H1 (cell line): ENCODE measurements at regions not wholly inside any gene's neighbourhood (a gene's known extent, or its start where the extent isn't known, plus 50 kb on each side); places are given as distances from the start of the nearest gene placed in this dataset.

ENCODE experiments used
- BCL11A ChIP-seq, 2 experiments: IDR thresholded peaks; one replicate each; pipeline ENCODE4 v1.6.1; 2011; ENCODE audit warnings: low read depth in 2 of 2, low read length in 2 of 2, mild to moderate bottlenecking in 2 of 2
- CBX8 ChIP-seq: fragments of 300-800, 300-1000 bp; sonication (generic); IDR thresholded peaks from 2 replicates; pipeline ENCODE4 v1.7.1; 2016; ENCODE audit warnings: low read depth, low read length, borderline replicate concordance
- CTBP2 ChIP-seq: IDR thresholded peaks from 2 replicates; pipeline ENCODE4 v1.7.0; 2011; ENCODE audit warnings: borderline replicate concordance, mild to moderate bottlenecking, moderate library complexity, mixed read lengths, low read length; ENCODE audit not compliant: insufficient read depth, insufficient read length
- FOSL1 ChIP-seq: IDR thresholded peaks from 2 replicates; pipeline ENCODE4 v1.6.1; 2011; ENCODE audit warnings: mild to moderate bottlenecking, low read depth, low read length, moderate library complexity; ENCODE audit not compliant: insufficient read depth
- HDAC2 ChIP-seq, 2 experiments: fragments of 300-600 bp in 1 of 2; sonication (generic) in 1 of 2; IDR thresholded peaks; 2 replicates each; pipeline ENCODE4 v1.6.1; 2011 to 2012; ENCODE audit warnings: low read depth in 2 of 2, low read length in 2 of 2, mild to moderate bottlenecking in 2 of 2, moderate library complexity in 2 of 2, borderline replicate concordance in 1 of 2, inconsistent platforms in 1 of 2
- JUND ChIP-seq: IDR thresholded peaks from 2 replicates; pipeline ENCODE4 v1.6.1; 2011; ENCODE audit warnings: mild to moderate bottlenecking, improper control_type of control experiment, low read length
- POLR2AphosphoS5 ChIP-seq: IDR thresholded peaks from 2 replicates; pipeline ENCODE4 v1.6.1; 2011; ENCODE audit warnings: low read depth, low read length
- POU5F1 ChIP-seq: IDR thresholded peaks from 2 replicates; pipeline ENCODE4 v1.6.1; 2011; ENCODE audit warnings: low read depth, mild to moderate bottlenecking, low read length, moderate library complexity
- SIX5 ChIP-seq: IDR thresholded peaks from 2 replicates; pipeline ENCODE4 v1.6.1; 2011; ENCODE audit warnings: mild to moderate bottlenecking, low read depth, low read length
- TAF7 ChIP-seq: optimal IDR thresholded peaks from 2 replicates; pipeline ENCODE3; 2011; ENCODE audit warnings: low read depth, mild to moderate bottlenecking, inconsistent platforms, low read length, moderate library complexity, borderline replicate concordance
- TBP ChIP-seq: IDR thresholded peaks from 2 replicates; pipeline ENCODE4 v1.6.1; 2011; ENCODE audit warnings: low read depth, low read length, improper control_type of control experiment
- TEAD4 ChIP-seq: IDR thresholded peaks from 2 replicates; pipeline ENCODE4 v1.6.1; 2012; ENCODE audit warnings: low read depth, low read length, inconsistent platforms, mixed read lengths
- TF ChIP-seq, protein P1 (sequence below), 3 experiments: IDR thresholded peaks; 1 replicate in 2 of 3; 2 replicates in 1 of 3; pipeline versions ENCODE4 v1.5.1 to v1.6.1; 2011; ENCODE audit warnings: low read length in 3 of 3, mild to moderate bottlenecking in 3 of 3, inconsistent platforms in 2 of 3, low read depth in 1 of 3, moderate library complexity in 1 of 3; ENCODE audit not compliant: insufficient read depth in 1 of 3; ENCODE audit errors: control extremely low read depth in 1 of 3

DNA sequence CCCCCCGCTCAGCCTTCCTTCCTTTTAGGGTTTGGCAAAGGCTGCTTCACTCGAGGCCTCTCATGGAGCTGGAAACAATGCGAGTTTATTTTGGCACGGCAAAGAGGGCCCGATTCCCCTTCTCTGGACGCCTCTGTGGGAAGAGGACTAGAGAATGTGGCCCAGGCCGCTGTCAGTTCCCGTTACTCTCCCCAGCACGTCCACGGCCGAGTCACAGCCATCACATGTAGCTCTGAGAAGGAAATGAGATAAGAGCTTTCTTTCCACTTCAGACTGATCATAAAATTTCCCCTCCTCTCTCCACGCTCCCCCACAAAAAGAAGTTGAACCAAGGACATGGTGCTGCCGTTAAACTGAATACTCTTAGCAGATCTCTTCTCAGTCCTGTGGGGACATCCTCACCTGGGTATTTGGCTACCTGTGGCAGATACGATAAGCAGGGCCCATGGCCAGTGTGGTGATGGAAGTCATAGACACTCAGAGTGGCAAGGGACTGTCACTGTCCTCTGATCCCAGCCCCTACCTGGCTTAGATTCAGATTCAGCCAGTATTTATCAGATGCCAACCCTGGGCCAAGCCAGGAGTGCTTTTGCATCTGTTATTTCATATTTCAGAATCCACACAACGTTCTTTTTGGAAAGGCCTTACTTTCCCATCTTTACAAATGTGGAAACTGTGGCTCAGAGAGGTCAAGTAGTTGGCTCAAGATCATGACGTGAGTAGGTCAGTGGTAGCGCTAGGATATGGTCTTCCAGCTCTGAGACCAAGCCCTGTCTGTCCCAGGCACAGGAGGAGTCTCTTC lies 101.2 kb downstream of the MCFD2 start (continued):
- TF ChIP-seq, protein P1, sequence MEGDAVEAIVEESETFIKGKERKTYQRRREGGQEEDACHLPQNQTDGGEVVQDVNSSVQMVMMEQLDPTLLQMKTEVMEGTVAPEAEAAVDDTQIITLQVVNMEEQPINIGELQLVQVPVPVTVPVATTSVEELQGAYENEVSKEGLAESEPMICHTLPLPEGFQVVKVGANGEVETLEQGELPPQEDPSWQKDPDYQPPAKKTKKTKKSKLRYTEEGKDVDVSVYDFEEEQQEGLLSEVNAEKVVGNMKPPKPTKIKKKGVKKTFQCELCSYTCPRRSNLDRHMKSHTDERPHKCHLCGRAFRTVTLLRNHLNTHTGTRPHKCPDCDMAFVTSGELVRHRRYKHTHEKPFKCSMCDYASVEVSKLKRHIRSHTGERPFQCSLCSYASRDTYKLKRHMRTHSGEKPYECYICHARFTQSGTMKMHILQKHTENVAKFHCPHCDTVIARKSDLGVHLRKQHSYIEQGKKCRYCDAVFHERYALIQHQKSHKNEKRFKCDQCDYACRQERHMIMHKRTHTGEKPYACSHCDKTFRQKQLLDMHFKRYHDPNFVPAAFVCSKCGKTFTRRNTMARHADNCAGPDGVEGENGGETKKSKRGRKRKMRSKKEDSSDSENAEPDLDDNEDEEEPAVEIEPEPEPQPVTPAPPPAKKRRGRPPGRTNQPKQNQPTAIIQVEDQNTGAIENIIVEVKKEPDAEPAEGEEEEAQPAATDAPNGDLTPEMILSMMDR (IDR thresholded peaks at IDR 0.05; ENCODE audit: control extremely low read depth in 1 of 3, insufficient read depth in 1 of 3, low read depth in 1 of 3, low read length in 3 of 3), result no peak
- no peak for TF ChIP-seq BCL11A (IDR thresholded peaks at IDR 0.05; ENCODE audit: low read depth in 2 of 2, low read length in 2 of 2)
- no peak for TF ChIP-seq TAF7
- no peak for TF ChIP-seq SIX5
- TF ChIP-seq JUND, result no peak
- no peak for TF ChIP-seq CBX8
- no peak for TF ChIP-seq POLR2AphosphoS5
- no peak for TF ChIP-seq POU5F1
- no peak for TF ChIP-seq TBP
- TF ChIP-seq HDAC2 (IDR thresholded peaks at IDR 0.05; ENCODE audit: borderline replicate concordance in 1 of 2, low read depth in 2 of 2, low read length in 2 of 2), result no peak
- no peak for TF ChIP-seq TEAD4
- TF ChIP-seq CTBP2, result no peak
- TF ChIP-seq FOSL1, result no peak
